GM12865 (cell line): ENCODE measurements at regions not wholly inside any gene's neighbourhood (a gene's known extent, or its start where the extent isn't known, plus 50 kb on each side); places are given as distances from the start of the nearest gene placed in this dataset.

ENCODE experiments used
- DNase-seq: peaks from one replicate; pipeline ENCODE4 v3.0.0; 2010; ENCODE audit warnings: low read depth
- H3K4me3 ChIP-seq: 2 replicates; pipeline ENCODE4 v1.5.1; 2011; ENCODE audit warnings: mild to moderate bottlenecking, low read depth, low read length, control low read depth
- TF ChIP-seq, protein P1 (sequence below): IDR thresholded peaks from 2 replicates; pipeline ENCODE4 v1.5.1; 2011; ENCODE audit warnings: low read length, control low read depth, low read depth, inconsistent platforms; ENCODE audit not compliant: insufficient read depth; ENCODE audit errors: missing control alignments

DNA sequence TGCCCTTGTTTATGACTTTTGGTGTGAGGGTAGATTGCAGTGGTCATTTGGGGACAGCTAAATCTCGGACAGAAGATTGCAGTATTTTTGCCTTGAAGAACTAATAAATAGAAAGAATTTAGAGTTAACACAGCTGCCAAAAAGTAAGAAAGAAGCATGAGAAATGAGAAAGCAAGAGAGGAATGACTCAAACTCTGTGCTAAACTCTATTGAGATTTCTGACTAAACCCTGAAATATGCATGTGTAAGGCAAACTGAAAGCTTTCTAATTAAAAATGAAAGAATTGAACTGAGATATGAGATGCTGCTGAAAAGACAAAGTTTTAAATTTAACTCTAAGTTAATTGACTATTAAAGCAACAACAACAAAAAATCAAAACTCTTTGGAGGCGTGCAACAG, 791.3 kb downstream of the RAB28 start:
- TF ChIP-seq, protein P1, sequence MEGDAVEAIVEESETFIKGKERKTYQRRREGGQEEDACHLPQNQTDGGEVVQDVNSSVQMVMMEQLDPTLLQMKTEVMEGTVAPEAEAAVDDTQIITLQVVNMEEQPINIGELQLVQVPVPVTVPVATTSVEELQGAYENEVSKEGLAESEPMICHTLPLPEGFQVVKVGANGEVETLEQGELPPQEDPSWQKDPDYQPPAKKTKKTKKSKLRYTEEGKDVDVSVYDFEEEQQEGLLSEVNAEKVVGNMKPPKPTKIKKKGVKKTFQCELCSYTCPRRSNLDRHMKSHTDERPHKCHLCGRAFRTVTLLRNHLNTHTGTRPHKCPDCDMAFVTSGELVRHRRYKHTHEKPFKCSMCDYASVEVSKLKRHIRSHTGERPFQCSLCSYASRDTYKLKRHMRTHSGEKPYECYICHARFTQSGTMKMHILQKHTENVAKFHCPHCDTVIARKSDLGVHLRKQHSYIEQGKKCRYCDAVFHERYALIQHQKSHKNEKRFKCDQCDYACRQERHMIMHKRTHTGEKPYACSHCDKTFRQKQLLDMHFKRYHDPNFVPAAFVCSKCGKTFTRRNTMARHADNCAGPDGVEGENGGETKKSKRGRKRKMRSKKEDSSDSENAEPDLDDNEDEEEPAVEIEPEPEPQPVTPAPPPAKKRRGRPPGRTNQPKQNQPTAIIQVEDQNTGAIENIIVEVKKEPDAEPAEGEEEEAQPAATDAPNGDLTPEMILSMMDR: no peak
- peak; percentile 10 for DNase-seq
- H3K4me3 ChIP-seq: no peak overlapping the region

DNA sequence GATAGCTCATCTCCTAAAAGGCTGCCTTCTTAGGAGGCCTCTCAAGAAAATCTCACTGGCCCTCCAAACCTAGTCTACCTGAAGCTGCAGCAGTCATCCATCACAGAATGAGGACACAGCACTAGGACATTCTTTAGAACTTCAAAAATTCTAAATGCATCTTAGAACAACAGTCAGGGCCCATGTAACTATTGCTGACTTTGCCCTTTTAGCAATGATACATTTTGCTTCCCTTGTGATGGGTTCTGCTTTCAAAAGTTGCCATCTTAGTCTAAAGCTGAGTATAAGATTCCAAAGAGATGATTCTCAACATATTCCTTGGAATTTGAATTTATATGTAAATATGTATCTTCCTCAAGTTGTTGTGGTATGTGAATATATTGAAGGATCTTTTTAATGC, 793.0 kb downstream of the RAB28 start:
- TF ChIP-seq, protein P1: no peak
- no peak overlapping the region for H3K4me3 ChIP-seq
- no peak for DNase-seq

DNA sequence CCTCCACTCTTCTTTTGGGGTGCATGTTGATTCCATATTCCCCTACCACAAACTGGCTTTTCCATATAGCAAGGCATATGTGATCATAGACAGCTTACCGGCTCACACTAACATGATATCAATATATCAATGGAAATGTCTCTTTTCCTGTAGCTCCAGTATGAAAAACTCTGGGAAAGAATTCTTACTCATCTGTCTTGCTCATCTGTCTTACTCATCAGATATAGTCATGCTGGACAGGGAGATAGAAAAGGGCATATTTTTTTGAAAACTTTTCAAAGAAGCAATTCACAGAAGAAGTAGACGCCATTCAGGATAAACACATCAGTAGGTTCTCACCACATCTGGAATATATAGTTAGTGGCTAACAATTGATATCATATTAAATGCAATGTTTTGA, 794.7 kb downstream of the RAB28 start:
- TF ChIP-seq, protein P1: no peak
- no peak overlapping the region for H3K4me3 ChIP-seq
- no peak for DNase-seq

DNA sequence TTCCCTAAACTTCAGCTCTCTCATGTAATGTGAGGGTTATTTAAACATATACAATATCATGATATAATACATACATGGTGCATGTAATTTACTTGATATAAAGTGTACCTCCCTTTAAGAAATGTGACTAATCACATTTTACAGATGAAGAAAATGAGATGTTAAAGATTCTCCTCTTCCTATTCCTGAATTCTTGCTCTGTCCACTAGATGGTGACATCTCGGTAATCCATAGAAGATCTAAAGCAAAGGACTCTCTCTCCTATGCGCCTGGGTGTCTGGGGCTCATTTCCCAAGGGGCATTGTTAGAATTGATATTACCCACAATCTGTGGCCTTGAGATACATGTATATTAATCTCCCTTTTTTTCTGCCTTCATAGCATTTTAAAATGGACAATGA, 804.9 kb downstream of the RAB28 start:
- TF ChIP-seq, protein P1: peak; percentile 32
- DNase-seq: no peak

DNA sequence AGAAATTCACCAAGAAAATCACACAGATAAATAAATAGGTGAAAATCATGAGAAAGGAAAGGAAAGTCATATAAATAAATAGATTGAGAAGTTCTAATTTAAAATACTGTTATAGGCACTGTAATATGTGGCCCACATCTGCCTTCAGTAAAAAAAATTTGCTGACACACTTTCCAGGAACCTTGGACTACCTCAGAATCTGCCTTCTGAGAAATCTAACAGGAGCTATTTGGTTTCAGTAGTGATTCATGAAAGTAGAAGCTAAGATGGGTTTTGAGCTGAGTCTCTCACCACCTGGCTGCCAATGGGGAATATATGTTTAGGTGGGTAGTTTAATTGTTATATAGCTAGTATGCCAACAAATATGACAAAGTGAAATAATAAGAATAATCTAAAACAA, 810.0 kb downstream of the RAB28 start:
- TF ChIP-seq, protein P1: no peak
- no peak for DNase-seq
- H3K4me3 ChIP-seq: no peak overlapping the region

More for the DNA sequence above, 804.9 kb downstream of the RAB28 start:
- H3K4me3 ChIP-seq: no peak overlapping the region

DNA sequence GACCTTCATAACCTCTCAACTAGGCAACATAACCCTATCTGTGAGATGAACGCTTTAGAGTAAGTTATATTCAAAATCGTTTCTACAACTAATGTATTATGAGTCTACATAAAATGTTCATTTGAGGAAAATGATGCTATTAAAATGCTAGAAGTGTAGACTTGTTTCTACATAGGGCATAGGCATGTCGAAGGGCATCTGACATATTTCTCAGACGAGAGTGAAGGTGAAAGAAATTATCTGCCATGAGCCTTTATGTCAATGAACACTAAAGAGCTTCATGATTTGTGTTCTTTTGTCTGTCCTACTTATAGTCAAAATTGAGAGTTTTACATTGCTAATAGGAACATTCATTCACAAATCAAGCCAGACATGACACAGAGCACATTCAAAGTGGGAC, 811.8 kb downstream of the RAB28 start:
- no peak overlapping the region for H3K4me3 ChIP-seq
- DNase-seq: no peak
- TF ChIP-seq, protein P1: no peak

DNA sequence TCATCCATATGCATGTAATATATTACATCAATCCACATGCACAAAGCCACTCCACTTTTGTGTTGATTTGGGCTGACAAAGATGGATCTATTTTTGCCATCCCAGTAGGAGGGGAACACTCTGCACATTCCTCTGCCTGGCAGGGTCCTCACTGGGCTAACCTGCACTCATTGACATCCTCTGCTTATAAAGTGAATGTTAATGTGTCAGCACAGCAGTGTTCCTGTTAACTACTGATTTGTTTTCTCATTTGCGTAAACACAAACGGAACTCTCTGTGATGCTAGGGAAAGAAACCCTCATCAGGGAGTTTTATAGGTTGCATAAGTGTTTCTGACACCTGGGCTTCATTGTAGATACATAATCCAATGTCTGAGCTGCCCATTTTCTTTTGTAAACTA, 826.0 kb downstream of the RAB28 start:
- no peak for DNase-seq
- TF ChIP-seq, protein P1: no peak

More for the DNA sequence above, 826.0 kb downstream of the RAB28 start:
- H3K4me3 ChIP-seq: no peak overlapping the region
